Ectodermal cell (in vitro differentiated cells): ENCODE measurements at regions not wholly inside any gene's neighbourhood (a gene's known extent, or its start where the extent isn't known, plus 50 kb on each side); places are given as distances from the start of the nearest gene placed in this dataset.

Source experiments
- H3K27ac ChIP-seq: 2 replicates; pipeline ENCODE4 v1.7.0; 2013; ENCODE audit warnings: mild to moderate bottlenecking, low read depth, low read length; ENCODE audit not compliant: insufficient read depth, poor library complexity, severe bottlenecking
- H3K27me3 ChIP-seq: 2 replicates; pipeline ENCODE4 v1.7.0; 2013; ENCODE audit warnings: mild to moderate bottlenecking, low read length; ENCODE audit not compliant: insufficient read depth, control insufficient read depth, poor library complexity, severe bottlenecking
- H3K36me3 ChIP-seq: one replicate; pipeline ENCODE4 v1.7.0; 2013; ENCODE audit warnings: low read length; ENCODE audit not compliant: control insufficient read depth, insufficient read depth
- H3K4me1 ChIP-seq: one replicate; pipeline ENCODE4 v1.7.0; 2013; ENCODE audit warnings: low read length; ENCODE audit not compliant: control insufficient read depth, insufficient read depth
- H3K4me3 ChIP-seq: 2 replicates; pipeline ENCODE4 v1.7.0; 2013; ENCODE audit warnings: low read depth, low read length, control low read depth; ENCODE audit not compliant: insufficient read depth
- H3K9me3 ChIP-seq: 2 replicates; pipeline ENCODE4 v1.7.0; 2013; ENCODE audit warnings: mild to moderate bottlenecking, low read length, moderate library complexity; ENCODE audit not compliant: control insufficient read depth
- WGBS, 2 experiments: methylation state at CpG; one replicate each; pipeline ENCODE4 v1.1.7; 2013; ENCODE audit warnings: missing lambda C conversion rate in 2 of 2; 5-methylcytosine and 5-hydroxymethylcytosine counted together

- Histone ChIP-seq H3K9me3 (no peaks in the 10 kb centered on the region), H3K4me3 (no peak overlapping the region), H3K36me3 (no peaks in the 10 kb centered on the region), H3K4me1 (no peaks in the 10 kb centered on the region), H3K27ac (no peak overlapping the region), H3K27me3 (no peaks in the 10 kb centered on the region)
- WGBS, 2 experiments = 93% methylated on average over 3 of the region's 3 CpGs
Observed at GRCh38 chr10:55272886-55273285, 471.9 kb upstream of the PCDH15 start.

- Histone ChIP-seq H3K27ac (no peak overlapping the region), H3K4me3 (no peak overlapping the region), H3K4me1 (no peaks in the 10 kb centered on the region), H3K9me3 (no peaks in the 10 kb centered on the region), H3K27me3 (no peaks in the 10 kb centered on the region), H3K36me3 (no peaks in the 10 kb centered on the region)
- WGBS, 2 experiments = 74 to 81% methylated on average over 4 of the region's 4 CpGs
Observed at GRCh38 chr10:55266797-55267196, 465.8 kb upstream of the PCDH15 start.

GRCh38 chr10:55263327-55263726 lies 462.3 kb upstream of the PCDH15 start:
- 90 to 91% methylated on average over 4 to 5 of the region's 5 CpGs for WGBS, 2 experiments
- no peaks in the 10 kb centered on the region for H3K27me3 ChIP-seq

GRCh38 chr10:55242544-55242943 lies 441.5 kb upstream of the PCDH15 start:
- H3K27me3 ChIP-seq = no peaks in the 10 kb centered on the region
- H3K4me3 ChIP-seq = no peak overlapping the region
- H3K9me3 ChIP-seq = no peaks in the 10 kb centered on the region
- 41 to 44% methylated on average over 5 of the region's 6 CpGs for WGBS, 2 experiments
- no peak overlapping the region for H3K27ac ChIP-seq
- no peaks in the 10 kb centered on the region for H3K36me3 ChIP-seq
- no peaks in the 10 kb centered on the region for H3K4me1 ChIP-seq

More at GRCh38 chr10:55263327-55263726, 462.3 kb upstream of the PCDH15 start:
- Histone ChIP-seq H3K4me3 (no peak overlapping the region), H3K27ac (no peak overlapping the region), H3K36me3 (no peaks in the 10 kb centered on the region), H3K4me1 (no peaks in the 10 kb centered on the region), H3K9me3 (no peaks in the 10 kb centered on the region)

GRCh38 chr10:55237462-55237861 lies 436.4 kb upstream of the PCDH15 start:
- H3K9me3 ChIP-seq = no peaks in the 10 kb centered on the region
- no peaks in the 10 kb centered on the region for H3K4me1 ChIP-seq

GRCh38 chr10:55233505-55233904 lies 432.5 kb upstream of the PCDH15 start:
- H3K4me1 ChIP-seq = no peaks in the 10 kb centered on the region
- H3K9me3 ChIP-seq = no peaks in the 10 kb centered on the region
- no peaks in the 10 kb centered on the region for H3K27me3 ChIP-seq
- no peak overlapping the region for H3K4me3 ChIP-seq
- no peaks in the 10 kb centered on the region for H3K36me3 ChIP-seq
- H3K27ac ChIP-seq = no peak overlapping the region

More at GRCh38 chr10:55237462-55237861, 436.4 kb upstream of the PCDH15 start:
- H3K4me3 ChIP-seq = no peak overlapping the region
- no peaks in the 10 kb centered on the region for H3K36me3 ChIP-seq
- no peak overlapping the region for H3K27ac ChIP-seq
- no peaks in the 10 kb centered on the region for H3K27me3 ChIP-seq

- no peaks in the 10 kb centered on the region for H3K4me1 ChIP-seq
- H3K27me3 ChIP-seq = no peaks in the 10 kb centered on the region
- no peaks in the 10 kb centered on the region for H3K9me3 ChIP-seq
- no peaks in the 10 kb centered on the region for H3K36me3 ChIP-seq
- WGBS, 2 experiments = 95 to 100% methylated on average over 2 of the region's 3 CpGs
- no peak overlapping the region for H3K27ac ChIP-seq
- H3K4me3 ChIP-seq = no peak overlapping the region
Observed at GRCh38 chr10:55233090-55233489, 432.1 kb upstream of the PCDH15 start.

GRCh38 chr10:55232553-55232952 lies 431.5 kb upstream of the PCDH15 start:
- H3K27me3 ChIP-seq = no peaks in the 10 kb centered on the region
- WGBS, 2 experiments = 84 to 100% methylated on average over 1 of the region's 1 CpG
- no peaks in the 10 kb centered on the region for H3K36me3 ChIP-seq
- no peaks in the 10 kb centered on the region for H3K9me3 ChIP-seq
- H3K27ac ChIP-seq = no peak overlapping the region
- H3K4me3 ChIP-seq = no peak overlapping the region
- H3K4me1 ChIP-seq = no peaks in the 10 kb centered on the region

- no peaks in the 10 kb centered on the region for H3K36me3 ChIP-seq
- no CpG with 5 or more reads among the region's 1 CpG for WGBS, 2 experiments
- no peak overlapping the region for H3K4me3 ChIP-seq
- H3K27me3 ChIP-seq = no peaks in the 10 kb centered on the region
- no peaks in the 10 kb centered on the region for H3K9me3 ChIP-seq
- no peaks in the 10 kb centered on the region for H3K4me1 ChIP-seq
- H3K27ac ChIP-seq = no peak overlapping the region
Observed at GRCh38 chr10:55227967-55228366, 426.9 kb upstream of the PCDH15 start.

GRCh38 chr10:55224007-55224781 lies 423.2 kb upstream of the PCDH15 start:
- 94 to 95% methylated on average over 5 of the region's 5 CpGs for WGBS, 2 experiments
- H3K4me3 ChIP-seq = no peak overlapping the region

More at GRCh38 chr10:55224007-55224781, 423.2 kb upstream of the PCDH15 start:
- Histone ChIP-seq H3K27me3 (no peaks in the 10 kb centered on the region), H3K27ac (no peak overlapping the region), H3K4me1 (no peaks in the 10 kb centered on the region), H3K36me3 (no peaks in the 10 kb centered on the region), H3K9me3 (no peaks in the 10 kb centered on the region)
